DOHH2 (cell line): ENCODE measurements at regions not wholly inside any gene's neighbourhood (a gene's known extent, or its start where the extent isn't known, plus 50 kb on each side); places are given as distances from the start of the nearest gene placed in this dataset.

Experiments used
- H3F3A ChIP-seq: fragments of 200-600 bp; sonication (generic), shearing (Covaris generic); 2 replicates; pipeline ENCODE4 v1.6.0; 2016; ENCODE audit warnings: antibody characterized with exemption, mild to moderate bottlenecking; ENCODE audit not compliant: control insufficient read depth, insufficient read depth
- H3K27ac ChIP-seq: fragments of 200-600 bp; sonication (generic); 2 replicates; pipeline ENCODE4 v1.5.1; 2014; ENCODE audit warnings: low read depth, mild to moderate bottlenecking, low read length, moderate library complexity
- H3K27me3 ChIP-seq: fragments of 200-600 bp; sonication (generic); 2 replicates; pipeline ENCODE4 v1.6.1; 2014; ENCODE audit warnings: mild to moderate bottlenecking, low read length, mixed read lengths; ENCODE audit not compliant: control insufficient read depth
- H3K36me3 ChIP-seq: fragments of 200-600 bp; sonication (generic); 2 replicates; pipeline ENCODE4 v1.6.1; 2014; ENCODE audit warnings: mild to moderate bottlenecking, low read length, moderate library complexity, mixed read lengths; ENCODE audit not compliant: control insufficient read depth
- H3K4me1 ChIP-seq: fragments of 200-600 bp; sonication (generic); 2 replicates; pipeline ENCODE4 v1.6.1; 2014; ENCODE audit warnings: mild to moderate bottlenecking, low read length, mixed read lengths; ENCODE audit not compliant: control insufficient read depth
- H3K4me2 ChIP-seq: fragments of 200-600 bp; sonication (generic); 2 replicates; pipeline ENCODE4 v1.6.0; 2014; ENCODE audit warnings: mild to moderate bottlenecking, low read length, moderate library complexity
- H3K4me3 ChIP-seq: fragments of 200-600 bp; sonication (generic); 2 replicates; pipeline ENCODE4 v1.5.1; 2014; ENCODE audit warnings: mild to moderate bottlenecking, low read length, mixed read lengths
- H3K79me2 ChIP-seq: fragments of 200-600 bp; sonication (generic); 2 replicates; pipeline ENCODE4 v1.6.1; 2014; ENCODE audit warnings: mild to moderate bottlenecking, low read length, mixed read lengths; ENCODE audit not compliant: control insufficient read depth
- H3K9me2 ChIP-seq: fragments of 200-600 bp; sonication (generic); replicated peaks from 2 replicates; pipeline ENCODE4 v1.6.1; 2014; ENCODE audit warnings: mild to moderate bottlenecking, low read length, mixed read lengths; ENCODE audit not compliant: control insufficient read depth
- H3K9me3 ChIP-seq: fragments of 200-600 bp; sonication (generic); 2 replicates; pipeline ENCODE4 v1.6.1; 2014; ENCODE audit warnings: antibody characterized with exemption, low read length, mixed read lengths; ENCODE audit not compliant: control insufficient read depth, insufficient read depth
- H4K20me1 ChIP-seq: fragments of 200-600 bp; sonication (generic); 2 replicates; pipeline ENCODE4 v1.6.0; 2014; ENCODE audit warnings: low read depth, mild to moderate bottlenecking, antibody characterized with exemption, low read length, moderate library complexity; ENCODE audit not compliant: control insufficient read depth, insufficient read depth
- CTCF ChIP-seq: fragments of 200-600 bp; sonication (generic); IDR thresholded peaks from one replicate; pipeline ENCODE4 v1.5.1; 2014; ENCODE audit warnings: antibody characterized with exemption, mild to moderate bottlenecking, low read depth, low read length; ENCODE audit not compliant: poor library complexity, severe bottlenecking
- EZH2phosphoT487 ChIP-seq: fragments of 200-600 bp; sonication (generic); IDR thresholded peaks from 2 replicates; pipeline ENCODE4 v1.6.1; 2017; ENCODE audit warnings: borderline replicate concordance, mild to moderate bottlenecking, antibody characterized with exemption, low read length, moderate library complexity, mixed read lengths

DNA sequence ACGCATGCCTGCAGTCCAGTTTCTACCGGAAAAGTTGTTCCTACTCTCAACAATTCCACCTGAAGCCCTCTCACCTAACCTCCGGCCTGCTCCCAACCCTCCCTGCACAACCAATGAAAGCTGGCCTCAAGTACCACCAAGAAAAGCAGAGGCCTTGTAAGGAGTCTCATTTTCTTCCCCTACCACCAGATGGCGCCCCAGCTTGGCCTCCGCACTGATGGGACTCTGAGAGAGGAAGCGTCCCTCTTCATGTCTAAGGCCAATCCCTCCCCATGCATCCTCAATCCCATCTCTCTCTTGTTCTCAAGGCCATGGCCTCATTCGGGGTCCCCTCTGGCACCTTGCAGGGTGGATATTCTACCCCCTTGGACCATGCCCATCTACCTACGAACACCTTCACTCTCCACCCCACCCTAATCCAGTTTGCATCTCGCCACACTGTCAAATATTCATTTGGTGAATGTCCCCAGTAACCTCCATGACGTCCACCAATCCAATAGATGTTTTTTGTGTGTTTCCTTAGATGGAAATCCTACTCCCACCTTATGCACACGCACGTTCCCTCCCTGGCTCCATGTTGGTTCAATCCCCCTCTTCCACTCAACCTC, 412.8 kb downstream of the ZNF536 start:
- Histone ChIP-seq H3K36me3 (no peaks in the 10 kb centered on the region), H3K4me3 (no peak overlapping the region), H3K4me1 (no peaks in the 10 kb centered on the region), H3K27me3 (no peaks in the 10 kb centered on the region), H4K20me1 (no peaks in the 10 kb centered on the region), H3K79me2 (no peaks in the 10 kb centered on the region), H3K9me2 (no peaks in the 10 kb centered on the region), H3K4me2 (no peak overlapping the region), H3K9me3 (no peaks in the 10 kb centered on the region), H3K27ac (no peak overlapping the region), H3F3A (no peaks in the 10 kb centered on the region)
- peak; percentile 79 for TF ChIP-seq CTCF
- TF ChIP-seq EZH2phosphoT487 = no peak

GRCh38 chr19:30783936-30784335, 411.8 kb downstream of the ZNF536 start:
- no peaks in the 10 kb centered on the region for H3K27me3 ChIP-seq
- H3K79me2 ChIP-seq = no peaks in the 10 kb centered on the region
- TF ChIP-seq EZH2phosphoT487 (no peak), CTCF (no peak)
- no peaks in the 10 kb centered on the region for H3K9me2 ChIP-seq
- H3F3A ChIP-seq = no peaks in the 10 kb centered on the region
- H3K4me2 ChIP-seq = no peak overlapping the region
- H3K9me3 ChIP-seq = no peaks in the 10 kb centered on the region
- no peak overlapping the region for H3K27ac ChIP-seq
- no peaks in the 10 kb centered on the region for H3K36me3 ChIP-seq
- no peaks in the 10 kb centered on the region for H4K20me1 ChIP-seq
- H3K4me1 ChIP-seq = no peaks in the 10 kb centered on the region
- H3K4me3 ChIP-seq = no peak overlapping the region

GRCh38 chr19:30783212-30783611, 411.0 kb downstream of the ZNF536 start:
- Histone ChIP-seq H3K9me2 (no peaks in the 10 kb centered on the region), H3K4me2 (no peak overlapping the region), H3K27ac (no peak overlapping the region), H3K27me3 (no peaks in the 10 kb centered on the region), H3K4me3 (no peak overlapping the region), H3K36me3 (no peaks in the 10 kb centered on the region), H3K79me2 (no peaks in the 10 kb centered on the region), H4K20me1 (no peaks in the 10 kb centered on the region), H3K4me1 (no peaks in the 10 kb centered on the region), H3K9me3 (no peaks in the 10 kb centered on the region), H3F3A (no peaks in the 10 kb centered on the region)
- TF ChIP-seq CTCF (no peak), EZH2phosphoT487 (no peak)
